HG02642 (cell line): ENCODE measurements at regions not wholly inside any gene's neighbourhood (a gene's known extent, or its start where the extent isn't known, plus 50 kb on each side); places are given as distances from the start of the nearest gene placed in this dataset.
"Not testable (repeated sequence)": the region's sequence is repeated elsewhere in the genome, so short reads cannot be mapped to it uniquely, and the experiment has no call there.

Experiments used
- ATAC-seq: cut with Tn5 transposase; IDR thresholded peaks from one replicate; pipeline ENCODE4 v1.9.1; 2021; ENCODE audit warnings: mild to moderate bottlenecking; ENCODE audit not compliant: unreplicated experiment, poor library complexity

DNA sequence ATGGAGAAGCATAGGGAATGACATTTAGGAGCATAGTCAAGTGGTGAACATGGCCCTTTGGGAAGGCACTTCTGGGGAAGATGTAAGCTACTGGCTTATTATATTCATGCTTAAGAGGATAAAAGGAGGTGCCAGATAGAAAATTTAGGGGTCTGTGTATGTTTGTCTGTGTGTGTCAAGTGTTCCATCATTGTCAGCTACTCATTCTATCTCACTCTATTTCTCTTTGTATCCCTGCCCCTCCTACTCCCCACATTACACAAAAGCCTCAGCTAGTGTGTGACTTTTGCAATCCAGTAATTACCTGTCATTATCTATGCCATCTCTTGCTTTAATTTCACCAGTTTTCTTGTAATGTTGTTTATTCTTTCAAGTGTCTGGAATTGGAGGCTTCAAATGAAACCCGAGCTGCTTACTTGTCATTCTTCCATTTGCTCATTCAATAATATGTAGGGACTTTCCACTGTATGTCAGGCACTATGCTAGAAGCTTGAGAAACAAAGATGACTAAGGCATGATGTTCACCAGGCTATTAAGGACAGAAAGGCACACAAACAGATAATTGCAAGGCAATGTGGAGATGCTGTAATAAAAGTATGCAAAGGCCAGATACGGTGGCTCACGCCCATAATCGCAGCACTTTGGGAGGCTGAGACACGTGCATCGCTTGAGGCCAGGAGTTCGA, 229.8 kb upstream of the TEX13C start:
- ATAC-seq, result no peak

GRCh38 chrX:125093852-125094251, 225.8 kb upstream of the TEX13C start:
- ATAC-seq, result no peak

- no peak for ATAC-seq
Observed at GRCh38 chrX:125094901-125095300, 224.8 kb upstream of the TEX13C start.

GRCh38 chrX:125096469-125096868, 223.2 kb upstream of the TEX13C start:
- ATAC-seq, result no peak

DNA sequence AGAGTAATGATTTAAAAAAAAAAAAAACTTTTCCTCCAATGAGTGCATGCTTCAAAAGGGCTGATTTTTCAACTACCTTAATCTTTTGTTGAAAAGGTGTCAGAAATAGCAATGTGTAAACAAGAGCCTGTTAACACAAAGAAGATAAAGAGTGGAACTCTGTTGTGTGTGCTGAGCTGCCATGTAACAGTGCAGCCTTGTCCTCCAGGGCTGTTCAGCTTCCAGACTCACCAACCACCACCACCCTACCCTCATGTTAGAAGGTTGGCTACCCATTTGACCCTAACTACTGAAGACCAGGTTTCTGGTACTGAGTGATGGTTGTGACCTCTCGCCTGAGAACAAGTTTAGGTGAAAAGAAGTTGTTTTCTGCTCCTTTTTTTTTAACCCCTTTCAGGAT, 222.8 kb upstream of the TEX13C start:
- no peak for ATAC-seq

DNA sequence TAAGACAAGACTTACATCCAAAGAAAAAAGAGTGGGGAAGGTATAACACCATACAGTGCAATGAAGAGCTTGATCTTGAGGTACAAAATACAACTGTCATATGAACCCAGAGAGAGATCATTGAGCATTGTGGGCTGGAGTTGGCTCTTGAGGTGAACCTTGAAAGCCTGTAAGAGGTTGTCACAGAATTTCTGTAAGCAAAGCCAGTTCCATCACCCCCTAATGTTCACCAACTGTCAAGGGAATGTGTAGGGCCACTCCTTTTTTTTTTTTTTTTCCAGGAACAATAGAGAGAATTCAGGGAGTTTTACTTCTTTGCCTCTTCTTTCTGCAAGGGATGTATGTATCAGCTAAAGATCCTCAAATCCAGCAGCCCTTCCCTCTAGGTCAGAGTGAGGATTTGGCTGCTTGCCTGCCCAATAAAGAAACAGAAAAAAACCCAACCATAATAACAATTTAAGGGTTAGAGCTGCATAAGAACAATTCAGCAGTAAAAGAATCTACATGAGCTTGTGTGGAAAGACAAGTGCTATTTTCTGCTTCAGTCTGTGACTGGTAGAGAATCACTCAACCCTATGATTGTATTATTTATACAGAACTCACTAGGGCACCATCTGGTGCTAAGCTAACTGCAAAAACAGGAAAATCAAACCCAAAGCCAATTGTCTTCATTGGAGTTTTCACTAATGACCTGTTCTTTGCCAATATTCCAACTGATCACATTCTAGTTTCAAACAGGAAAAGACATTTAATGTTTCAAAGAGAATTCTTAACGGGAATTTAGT, 217.5 kb upstream of the TEX13C start:
- ATAC-seq, result no peak

GRCh38 chrX:125103693-125104092, 216.0 kb upstream of the TEX13C start:
- ATAC-seq, result no peak

GRCh38 chrX:125108921-125109320, 210.8 kb upstream of the TEX13C start:
- no peak for ATAC-seq

GRCh38 chrX:125131164-125131563, 188.5 kb upstream of the TEX13C start:
- no peak for ATAC-seq

GRCh38 chrX:125132274-125132673, 187.4 kb upstream of the TEX13C start:
- no peak for ATAC-seq

DNA sequence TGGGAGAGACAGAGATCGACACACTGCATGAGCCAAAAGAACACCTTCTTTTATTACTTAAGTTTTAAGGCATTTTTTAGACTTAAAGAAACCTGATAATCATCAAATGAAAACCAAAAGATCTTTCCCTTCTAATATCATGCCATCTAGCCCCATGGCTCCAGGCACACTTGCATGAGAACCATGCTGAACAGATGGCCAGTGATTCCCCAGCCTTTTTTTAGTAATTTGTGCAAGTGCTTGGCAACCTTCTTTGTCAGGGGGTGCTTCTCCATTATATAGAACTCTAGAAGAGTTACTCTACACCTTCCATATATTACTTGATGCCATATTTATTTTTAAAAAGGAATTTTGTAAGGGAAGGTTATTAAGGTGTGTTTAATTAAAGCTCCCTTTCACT, 182.2 kb upstream of the TEX13C start:
- ATAC-seq, result no peak

DNA sequence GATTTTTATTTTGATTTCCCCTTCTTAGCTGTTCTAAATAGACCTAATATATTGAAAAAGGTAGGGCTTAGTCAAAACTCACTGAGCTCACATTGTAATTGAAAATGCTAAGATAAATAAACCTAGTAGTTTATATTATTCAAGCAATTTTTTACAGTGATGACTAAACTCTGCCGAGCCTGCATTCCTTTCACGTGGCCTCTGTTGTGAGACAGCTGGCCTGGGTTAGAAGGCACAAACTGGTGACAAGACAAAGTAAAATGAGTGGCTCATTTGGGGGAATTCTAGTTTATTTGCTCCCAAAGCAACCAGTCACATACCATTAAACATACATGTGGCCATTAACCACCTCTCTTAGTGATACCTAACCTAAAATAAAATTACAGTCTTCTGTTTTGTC, 169.4 kb upstream of the TEX13C start:
- ATAC-seq, result no peak

DNA sequence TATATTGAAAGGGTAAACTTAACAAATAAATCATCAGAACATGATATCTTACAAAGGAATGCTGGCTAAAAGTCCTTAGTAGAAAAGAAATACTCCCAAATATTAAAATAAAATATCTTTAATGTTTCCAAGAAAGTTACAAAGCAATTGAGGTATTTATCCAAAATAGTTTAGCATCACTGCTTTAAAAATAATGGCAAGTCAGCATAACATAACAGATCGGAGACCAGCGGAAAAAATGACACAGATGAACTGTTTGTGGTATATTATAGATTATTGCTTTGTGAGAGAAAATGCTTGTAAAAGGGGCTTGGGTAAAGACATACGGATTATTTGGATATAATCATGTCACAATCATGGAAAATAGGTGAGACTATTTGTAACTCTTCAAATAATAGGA, 168.5 kb upstream of the TEX13C start:
- no peak for ATAC-seq

DNA sequence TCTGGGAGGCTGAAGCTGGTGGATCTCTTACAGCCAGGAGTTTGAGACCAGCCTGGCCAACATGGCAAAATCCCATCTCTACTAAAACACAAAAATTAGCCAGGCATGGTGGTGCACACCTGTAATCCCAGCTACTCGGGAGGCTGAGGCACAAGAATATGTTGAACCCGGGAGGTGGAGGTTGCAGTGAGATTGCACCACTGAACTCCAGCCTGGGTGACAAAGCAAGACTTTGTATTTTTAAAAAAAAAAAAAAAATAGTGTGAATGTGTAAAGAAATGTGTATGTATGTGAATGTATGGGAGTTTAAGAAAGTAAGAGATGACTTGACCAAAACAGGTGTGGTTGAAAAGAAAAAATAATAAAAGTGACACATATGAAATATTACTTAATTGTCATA, 167.7 kb upstream of the TEX13C start:
- no peak for ATAC-seq

- no peak for ATAC-seq
Observed at GRCh38 chrX:125153621-125154020, 166.1 kb upstream of the TEX13C start.

DNA sequence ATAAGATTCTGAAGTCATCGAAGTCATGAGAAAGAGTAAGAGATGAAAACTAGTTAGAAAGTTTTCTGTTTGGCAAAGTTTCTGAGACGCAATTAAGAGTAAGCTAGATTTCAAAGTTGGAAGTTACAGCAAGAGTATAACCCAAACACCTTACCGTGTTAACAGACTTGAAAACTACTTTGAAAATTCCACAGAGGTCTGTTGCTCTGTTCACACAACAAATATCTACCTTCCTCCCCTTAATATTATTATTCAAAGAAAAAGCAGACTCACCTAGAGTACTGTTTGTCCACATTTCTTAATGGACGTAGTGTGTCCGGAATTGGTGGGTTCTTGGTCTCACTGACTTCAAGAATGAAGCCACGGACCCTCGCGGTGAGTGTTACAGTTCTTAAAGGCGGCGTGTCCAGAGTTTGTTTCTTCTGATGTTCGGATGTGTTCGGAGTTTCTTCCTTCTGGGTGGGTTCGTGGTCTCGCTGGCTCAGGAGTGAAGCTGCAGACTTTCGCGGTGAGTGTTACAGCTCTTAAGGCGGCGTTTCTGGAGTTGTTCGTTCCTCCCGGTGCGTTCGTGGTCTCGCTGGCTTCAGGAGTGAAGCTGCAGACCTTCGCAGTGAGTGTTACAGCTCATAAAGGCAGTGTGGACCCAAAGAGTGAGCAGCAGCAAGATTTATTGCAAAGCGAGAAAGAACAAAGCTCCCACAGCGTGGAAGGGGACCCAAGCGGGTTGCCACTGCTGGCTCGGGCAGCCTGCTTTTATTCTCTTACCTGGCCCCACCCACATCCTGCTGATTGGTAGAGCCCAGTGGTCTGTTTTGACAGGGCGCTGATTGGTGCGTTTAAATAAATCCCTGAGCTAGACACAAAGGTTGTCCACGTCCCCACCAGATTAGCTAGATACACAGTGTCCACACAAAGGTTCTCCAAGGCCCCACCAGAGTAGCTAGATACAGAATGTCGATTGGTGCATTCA, 165.1 kb upstream of the TEX13C start:
- ATAC-seq, result not testable (repeated sequence)

DNA sequence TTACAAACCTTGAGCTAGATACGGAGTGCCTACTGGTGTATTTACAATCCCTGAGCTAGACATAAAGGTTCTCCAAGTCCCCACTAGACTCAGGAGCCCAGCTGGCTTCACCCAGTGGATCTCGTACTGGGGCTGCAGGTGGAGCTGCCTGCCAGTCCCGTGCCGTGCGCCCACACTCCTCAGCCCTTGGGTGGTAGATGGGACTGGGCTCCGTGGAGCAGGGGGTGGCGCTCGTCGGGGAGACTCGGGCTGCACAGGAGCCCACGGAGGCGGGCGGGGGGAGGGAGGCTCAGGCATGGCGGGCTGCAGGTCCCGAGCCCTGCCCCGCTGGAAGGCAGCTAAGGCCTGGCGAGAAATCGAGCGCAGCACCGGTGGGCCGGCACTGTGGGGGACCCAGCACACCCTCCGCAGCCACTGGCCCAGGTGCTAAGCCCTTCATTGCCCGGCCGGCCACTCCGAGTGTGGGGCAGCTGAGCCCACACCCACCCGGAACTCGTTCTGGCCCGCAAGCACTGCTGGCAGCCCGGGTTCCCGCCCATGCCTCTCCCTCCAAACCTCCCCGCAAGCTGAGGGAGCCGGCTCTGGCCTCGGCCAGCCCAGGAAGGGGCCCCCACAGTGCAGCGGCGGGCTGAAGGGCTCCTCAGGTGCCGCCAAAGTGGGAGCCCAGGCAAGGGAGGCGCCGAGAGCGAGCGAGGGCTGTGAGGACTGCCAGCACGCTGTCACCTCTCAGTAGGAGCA, 164.2 kb upstream of the TEX13C start:
- not testable (repeated sequence) for ATAC-seq

DNA sequence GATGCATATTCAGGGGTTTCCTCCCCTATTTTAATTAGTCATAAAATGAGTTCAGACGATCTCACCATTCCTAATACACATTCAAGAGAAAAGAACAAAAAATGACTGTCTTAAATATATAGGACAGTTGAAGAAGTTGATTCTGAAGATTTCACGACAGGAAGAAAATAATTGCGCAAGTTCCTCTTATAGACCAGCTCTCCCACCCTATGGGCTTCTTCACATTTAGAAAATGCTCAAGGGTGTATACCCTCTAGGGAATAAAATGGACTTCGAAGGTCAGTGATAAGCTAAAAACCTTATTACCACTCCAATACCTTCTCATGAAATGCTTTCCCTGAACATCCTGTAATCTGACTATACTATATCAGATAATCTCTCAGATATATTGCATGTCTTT, 149.2 kb upstream of the TEX13C start:
- no peak for ATAC-seq

- no peak for ATAC-seq
Observed at GRCh38 chrX:125172531-125172930, 147.1 kb upstream of the TEX13C start.

- ATAC-seq, result no peak
Observed at GRCh38 chrX:125175991-125176584, 143.6 kb upstream of the TEX13C start.
